ENCODE measurements at regions not wholly inside any gene's neighbourhood (a gene's known extent, or its start where the extent isn't known, plus 50 kb on each side); places are given as distances from the start of the nearest gene placed in this dataset.
"Not testable (repeated sequence)": the region's sequence is repeated elsewhere in the genome, so short reads cannot be mapped to it uniquely, and the experiment has no call there.

- no peak for DNase-seq
Measured at GRCh38 chr3:17872457-17872856, 130.0 kb upstream of the TBC1D5 start.

GRCh38 chr3:17865631-17866030, 123.2 kb upstream of the TBC1D5 start:
- DNase-seq = no peak

DNA sequence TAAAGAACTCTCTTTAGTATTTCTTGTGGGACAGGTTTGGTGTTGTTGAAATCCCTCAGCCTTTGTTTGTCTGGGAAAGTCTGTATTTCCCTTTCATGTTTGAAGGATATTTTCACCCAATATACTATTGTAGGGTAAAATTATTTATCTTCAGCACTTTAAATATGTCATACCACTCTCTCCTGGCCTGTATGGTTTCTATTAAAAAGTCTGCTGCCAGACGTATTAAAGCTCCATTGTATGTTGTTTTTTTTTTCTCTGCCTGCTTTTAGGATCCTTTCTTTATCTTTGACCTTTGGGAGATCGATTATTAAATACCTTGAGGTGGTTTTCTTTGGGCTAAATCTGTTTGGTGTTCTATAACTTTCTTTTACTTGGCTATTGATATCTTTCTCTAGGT, 119.0 kb upstream of the TBC1D5 start:
- DNase-seq = no peak

GRCh38 chr3:17860840-17861471, 118.5 kb upstream of the TBC1D5 start:
- DNase-seq = not testable (repeated sequence)

- no peak for DNase-seq
Measured at GRCh38 chr3:17852217-17852616, 109.8 kb upstream of the TBC1D5 start.

DNA sequence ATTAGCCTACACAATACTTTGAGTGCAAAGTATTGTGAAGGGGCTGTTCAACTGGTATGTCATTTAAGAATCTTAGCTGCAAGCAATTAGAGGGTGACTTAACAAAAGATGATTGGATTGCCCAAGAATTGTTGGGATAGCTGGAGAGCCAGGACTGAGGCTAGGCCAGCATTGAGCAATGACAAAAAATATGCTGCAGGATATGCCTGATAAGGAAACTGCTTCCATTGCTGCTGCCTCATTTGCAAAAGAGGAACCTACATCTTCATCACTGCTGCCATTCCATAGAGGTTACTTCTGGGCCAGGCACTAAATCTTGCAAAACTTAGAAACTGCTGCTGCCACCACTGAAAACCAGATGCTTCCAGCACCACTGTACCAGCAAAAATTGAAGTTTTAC, 108.0 kb upstream of the TBC1D5 start:
- no peak for DNase-seq

- no peak for DNase-seq
Measured at GRCh38 chr3:17848102-17848501, 105.7 kb upstream of the TBC1D5 start.

DNA sequence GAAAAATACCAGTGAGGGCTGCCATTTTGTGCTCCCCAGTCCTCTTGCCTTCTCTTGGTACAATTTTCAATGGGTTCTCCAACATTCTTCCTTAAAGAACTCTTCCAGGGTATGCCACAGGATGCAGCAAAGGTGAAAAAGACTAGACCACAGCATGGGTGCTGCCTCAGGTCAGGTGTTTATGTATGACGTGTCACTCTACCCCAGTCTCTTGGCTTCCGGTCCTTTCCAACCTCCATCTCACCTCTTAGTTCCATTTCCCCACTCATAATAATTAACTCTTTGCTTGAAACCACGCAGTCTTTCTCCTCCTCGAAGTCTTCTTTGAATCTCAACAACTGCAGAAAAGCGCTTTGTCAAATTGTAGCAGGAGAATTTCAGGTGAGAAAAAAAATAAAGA, 104.7 kb upstream of the TBC1D5 start:
- no peak for DNase-seq

DNA sequence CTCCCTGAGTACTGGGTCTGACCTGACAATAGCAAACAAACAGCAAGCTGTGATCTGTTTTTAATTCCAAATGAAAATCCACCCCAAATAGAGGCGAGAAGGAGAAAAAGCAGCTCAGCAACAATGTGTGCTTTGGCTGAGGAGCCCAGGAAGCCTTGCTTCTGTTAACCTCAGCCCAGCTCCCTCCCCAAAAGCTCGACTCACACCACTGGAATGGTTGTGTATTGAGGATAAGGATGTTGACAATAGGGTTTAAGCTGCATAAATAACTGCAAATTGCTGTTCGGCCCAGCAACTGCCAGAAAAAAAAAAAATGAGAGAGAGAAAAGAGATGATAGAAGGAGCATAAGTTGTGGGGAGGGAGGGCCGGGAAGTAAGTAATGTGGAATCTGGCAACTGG, 104.0 kb upstream of the TBC1D5 start:
- no peak for DNase-seq

DNA sequence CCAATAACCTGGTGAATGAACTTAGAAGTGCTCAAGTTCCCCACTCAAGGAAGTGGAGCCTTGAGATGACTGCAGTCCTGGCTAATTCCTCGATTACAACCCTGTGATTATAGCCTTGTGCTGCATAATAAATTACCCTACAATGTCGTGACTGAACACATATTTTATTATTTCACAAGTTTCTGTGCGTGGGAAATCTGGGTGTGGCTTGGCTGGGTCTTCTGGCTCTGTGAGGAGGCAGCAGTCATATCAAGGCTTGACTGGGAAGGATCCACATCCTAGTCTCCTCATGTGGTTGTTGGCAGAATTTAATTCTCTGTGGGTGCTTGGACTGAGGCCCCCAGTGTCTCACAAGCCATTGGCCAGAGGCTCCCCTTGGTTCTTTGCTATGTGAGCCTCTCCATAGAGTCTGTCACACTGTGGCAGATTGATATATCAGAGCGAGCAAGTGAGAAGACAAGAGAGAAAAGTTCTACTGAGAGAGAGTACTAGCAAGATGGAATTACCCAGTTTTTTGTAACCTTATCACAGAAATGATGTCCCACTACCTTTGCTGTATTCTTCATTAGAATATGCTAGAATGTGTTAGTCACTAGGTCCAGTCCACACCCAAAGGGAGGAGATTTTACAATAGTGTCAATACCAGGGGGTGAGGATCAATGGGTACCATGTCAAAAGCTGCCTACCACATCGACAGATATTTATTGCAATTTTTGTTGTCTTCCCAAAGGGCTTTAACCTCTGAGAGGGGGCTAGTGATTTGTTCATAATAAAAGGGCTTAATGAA, 102.8 kb upstream of the TBC1D5 start:
- no peak for DNase-seq

GRCh38 chr3:17844236-17844635, 101.8 kb upstream of the TBC1D5 start:
- no peak for DNase-seq

DNA sequence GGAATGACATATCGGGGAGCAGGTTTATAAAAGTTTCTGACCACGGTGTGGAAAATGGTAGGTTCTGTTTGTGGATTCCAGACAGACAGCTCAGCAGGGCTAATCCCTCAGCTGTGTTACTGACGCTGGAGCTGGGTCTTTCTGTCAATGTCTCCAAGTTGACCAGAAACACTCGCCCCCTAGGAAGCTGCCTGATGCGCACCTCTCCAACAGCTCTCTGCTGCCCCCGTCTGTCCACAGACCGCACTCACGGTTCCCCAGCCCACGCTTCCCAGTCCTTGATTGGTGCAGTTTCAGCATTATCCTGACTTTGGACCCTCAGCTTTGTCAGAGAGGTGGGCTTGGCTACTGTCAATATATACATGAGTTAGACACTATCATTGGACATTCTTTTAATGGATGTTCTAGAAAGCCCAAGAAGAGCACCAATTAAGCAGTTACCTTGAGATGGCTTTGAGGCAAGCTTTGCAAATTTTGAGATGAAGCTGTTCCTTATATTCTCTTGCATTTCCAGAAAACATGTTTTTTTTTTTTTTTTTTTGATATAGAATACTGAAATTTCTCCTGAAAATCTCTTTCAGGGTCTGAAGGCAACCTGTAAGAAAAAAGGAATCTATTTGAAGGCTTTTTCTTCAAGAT, 98.9 kb upstream of the TBC1D5 start:
- DNase-seq = peak; percentile 1

GRCh38 chr3:17840651-17841050, 98.2 kb upstream of the TBC1D5 start:
- DNase-seq = no peak

DNA sequence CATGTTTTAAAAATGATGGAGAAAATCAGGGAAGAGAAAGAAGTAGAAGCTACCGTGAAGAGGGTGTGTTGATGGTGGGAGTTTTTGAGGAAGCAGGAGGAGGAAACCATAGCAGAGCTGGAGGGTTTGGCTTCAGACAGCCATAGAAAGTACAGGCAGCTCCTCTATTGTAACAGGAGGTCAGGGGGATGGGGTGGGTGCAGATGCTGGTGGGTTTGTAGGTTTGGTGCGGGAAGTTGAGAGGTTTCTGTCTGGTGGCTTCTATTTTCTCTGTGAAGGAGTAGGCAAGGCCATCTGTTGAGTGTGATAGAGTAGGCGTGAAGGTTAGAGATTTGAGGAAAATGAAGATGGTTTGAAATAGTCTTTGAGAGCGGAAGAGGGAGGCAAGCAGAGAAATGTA, 97.7 kb upstream of the TBC1D5 start:
- DNase-seq = no peak

DNA sequence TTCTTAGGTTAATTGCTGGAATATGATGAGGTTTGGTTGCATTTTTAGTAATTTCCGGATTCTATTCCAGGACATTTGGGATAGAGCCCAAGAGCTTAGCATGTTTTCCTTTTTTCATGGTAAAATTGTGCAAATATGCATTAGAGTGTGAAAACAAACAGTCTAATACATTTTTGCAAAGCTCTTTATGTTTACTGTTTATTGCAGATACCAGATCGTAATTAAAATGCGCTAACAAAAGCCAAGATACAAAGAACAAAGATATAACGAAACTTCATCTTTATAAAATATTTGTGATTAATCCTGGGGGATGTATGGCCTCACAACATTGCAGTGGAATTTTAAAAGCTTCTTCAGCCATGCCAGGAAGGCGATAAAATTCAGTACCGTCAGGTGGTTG, 94.5 kb upstream of the TBC1D5 start:
- no peak for DNase-seq

DNA sequence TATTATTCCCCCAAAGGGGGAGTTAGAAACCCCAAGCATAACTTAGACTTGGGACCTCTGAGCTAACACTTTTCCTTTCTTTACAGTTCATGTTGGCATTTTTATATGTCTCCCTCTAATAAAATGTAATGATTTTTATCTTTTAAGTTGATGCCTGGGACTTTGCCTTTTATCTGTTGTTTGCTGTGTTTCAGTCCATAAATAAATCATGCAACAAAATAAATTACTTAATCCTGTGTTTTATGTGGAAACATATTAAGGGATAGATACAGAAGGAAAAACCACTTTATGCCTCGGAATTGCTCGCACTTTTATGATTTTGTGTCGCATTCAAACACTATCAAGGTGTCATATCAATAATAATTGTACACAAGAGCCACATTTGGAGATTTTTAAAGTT, 93.7 kb upstream of the TBC1D5 start:
- no peak for DNase-seq

DNA sequence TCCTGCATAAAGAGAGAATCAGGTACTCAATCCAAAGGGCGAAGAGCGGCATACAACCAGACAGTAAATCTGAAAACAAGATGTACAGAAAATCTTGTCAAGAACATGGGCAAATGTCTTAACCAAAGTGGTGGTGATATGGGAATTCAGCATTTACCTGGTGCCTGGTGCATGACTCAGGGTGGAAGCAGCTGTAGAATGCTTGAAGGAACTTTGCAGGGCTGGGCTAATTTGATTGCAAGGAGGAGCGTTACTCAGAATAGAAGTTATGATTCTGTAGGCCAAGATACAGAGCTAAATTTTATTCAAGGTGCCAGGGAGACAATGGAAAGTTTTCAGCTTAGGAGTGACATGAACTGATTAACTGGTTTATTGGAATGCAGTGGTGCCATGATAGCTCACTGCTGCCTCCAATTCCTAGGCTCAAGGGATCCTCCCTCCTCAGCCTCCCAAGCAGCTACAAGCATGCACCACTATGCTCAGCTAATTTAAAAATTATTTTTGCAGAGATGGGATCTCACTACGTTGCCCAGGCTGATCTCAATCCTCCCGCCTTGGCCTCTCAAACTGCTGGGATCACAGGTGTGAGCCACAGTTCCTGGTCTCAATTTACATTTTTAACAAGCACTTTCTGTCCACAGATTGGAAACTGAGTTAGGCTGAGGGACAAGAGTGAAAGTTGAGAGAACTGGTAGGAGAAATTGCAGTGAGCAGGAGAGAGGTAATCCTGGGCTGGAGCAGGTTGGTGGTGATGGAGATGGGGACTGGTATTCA, 91.5 kb upstream of the TBC1D5 start:
- DNase-seq = no peak

GRCh38 chr3:17832016-17832415, 89.6 kb upstream of the TBC1D5 start:
- no peak for DNase-seq

DNA sequence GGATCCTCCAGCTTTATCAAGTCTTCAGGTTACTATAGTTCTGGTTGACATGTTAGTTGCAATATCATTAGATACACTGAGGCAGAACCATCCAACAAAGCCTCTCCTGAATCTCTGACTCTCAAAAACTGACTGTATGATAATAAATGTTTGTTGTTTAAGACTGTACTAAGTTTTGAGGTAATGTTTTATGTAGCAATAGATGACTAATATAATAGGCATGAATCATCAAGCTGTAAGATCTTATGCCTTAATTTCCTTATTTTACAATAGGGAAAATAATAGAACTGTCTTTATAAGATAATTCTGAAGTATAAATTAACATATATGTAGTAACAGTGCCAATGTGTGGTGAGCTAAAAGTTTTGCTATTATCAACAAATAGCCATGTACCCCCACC, 88.9 kb upstream of the TBC1D5 start:
- DNase-seq = no peak

DNA sequence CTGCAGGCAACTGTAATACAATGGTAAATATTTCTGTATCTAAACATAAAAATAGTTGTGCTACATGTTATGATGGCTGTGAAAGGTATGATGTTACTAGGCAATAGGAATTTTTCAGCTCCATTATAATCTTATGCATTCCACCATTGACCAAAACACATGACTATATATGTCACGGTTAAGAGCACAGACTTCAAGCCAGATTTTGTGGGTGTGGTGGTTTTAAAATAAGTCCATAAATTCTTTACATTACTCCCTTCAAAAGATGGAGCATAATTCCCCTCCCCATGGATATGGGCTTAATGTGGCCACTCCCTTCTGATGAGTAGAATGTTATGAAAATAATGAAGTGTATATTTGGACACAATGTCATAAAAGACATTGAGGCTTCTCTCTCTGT, 88.4 kb upstream of the TBC1D5 start:
- no peak for DNase-seq

DNA sequence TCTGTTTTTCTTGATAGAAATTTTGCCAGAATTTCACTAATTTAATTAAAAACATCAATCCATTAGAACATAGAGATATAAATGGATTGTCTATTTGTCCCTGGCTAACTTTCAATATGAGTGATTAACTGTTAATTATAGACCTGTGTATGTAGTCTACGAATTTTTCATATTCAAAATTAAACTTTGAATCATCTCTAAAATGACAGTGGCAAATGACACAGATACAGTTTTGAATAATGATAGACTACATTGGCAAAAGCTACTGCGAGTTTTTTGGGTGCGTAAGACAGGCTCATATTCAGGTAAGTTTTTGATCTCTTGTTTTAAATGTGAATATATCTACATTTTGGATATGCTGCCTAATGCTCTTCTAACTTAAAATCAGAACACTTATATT, 86.0 kb upstream of the TBC1D5 start:
- DNase-seq = no peak

DNA sequence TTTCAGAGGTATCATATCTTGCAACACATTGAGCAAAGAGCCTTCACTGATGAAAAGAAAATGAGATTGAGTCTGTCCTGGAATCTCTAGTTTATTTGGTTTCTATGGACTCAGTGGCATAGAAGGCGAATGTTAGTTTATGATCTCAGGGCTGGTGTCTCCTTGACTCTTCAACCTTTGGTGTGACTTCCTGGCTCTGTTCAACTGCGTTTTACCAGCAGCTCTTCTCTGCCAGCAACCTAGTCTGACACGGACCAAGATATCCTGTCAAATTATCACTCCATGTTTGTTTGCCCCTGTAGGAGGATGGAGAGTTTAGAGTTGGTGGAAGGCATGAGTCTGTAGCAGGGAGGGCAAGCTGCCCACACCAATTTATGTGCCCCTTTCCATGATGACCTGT, 82.9 kb upstream of the TBC1D5 start:
- no peak for DNase-seq

DNA sequence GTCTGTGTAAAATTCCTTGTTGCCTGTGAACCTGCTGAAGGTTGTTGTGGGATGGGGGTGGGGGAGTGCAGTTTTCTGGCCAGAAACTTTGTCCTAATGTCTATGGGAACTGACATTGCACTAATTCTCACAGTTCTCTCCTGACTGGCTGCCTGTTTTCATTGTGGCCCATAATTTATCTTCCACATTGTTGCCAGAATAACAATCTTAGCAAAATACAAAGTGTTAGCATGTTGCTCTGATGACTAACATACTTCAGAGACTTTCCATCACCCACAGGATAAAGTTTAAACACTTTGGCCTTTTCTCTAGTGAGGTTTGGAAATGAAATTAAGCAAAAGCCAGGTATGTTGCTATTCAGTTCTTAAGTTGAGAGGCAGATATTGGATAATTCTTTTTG, 81.4 kb upstream of the TBC1D5 start:
- DNase-seq = no peak

DNA sequence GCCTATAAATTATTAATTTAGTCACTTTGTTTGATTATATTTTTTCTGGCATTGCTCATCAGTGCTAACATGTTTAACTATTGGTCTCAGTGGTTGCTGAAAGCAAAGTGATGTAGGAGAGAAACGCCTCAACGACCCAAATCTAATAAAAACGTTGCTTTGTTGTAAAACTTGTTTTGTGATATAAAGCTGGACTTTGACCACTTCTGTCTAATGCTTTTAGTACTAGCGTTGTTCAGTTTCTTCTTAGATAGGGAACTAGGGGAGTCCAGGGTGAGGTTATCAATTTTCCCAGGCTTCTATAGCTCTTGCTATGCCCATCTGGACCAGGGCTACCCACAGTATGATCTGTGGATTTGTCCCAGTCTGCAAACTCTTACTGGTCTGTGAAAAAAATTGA, 80.6 kb upstream of the TBC1D5 start:
- DNase-seq = no peak

Data from DMS 273 treated with DMSO at 0.1 percent for 48 hours (cell line).